Stimulated activated CD8-positive, alpha-beta memory T cell treated with anti-CD3 and anti-CD28 coated beads, Interleukin-4, amount 100 ng/mL, for 1 hour (primary cell): ENCODE measurements at regions not wholly inside any gene's neighbourhood (a gene's known extent, or its start where the extent isn't known, plus 50 kb on each side); places are given as distances from the start of the nearest gene placed in this dataset.
"Not testable (repeated sequence)": the region's sequence is repeated elsewhere in the genome, so short reads cannot be mapped to it uniquely, and the experiment has no call there.

ENCODE experiments used
- DNase-seq, 2 donors: peaks; one replicate each; pipeline ENCODE4 v3.0.0-alpha.2; 2020; ENCODE audit warnings: low read depth in 2 of 2, low spot score in 1 of 2

GRCh38 chr13:81017513-81018152, 676.7 kb upstream of the SPRY2 start:
- DNase-seq, result no peak

- no peak for DNase-seq
Measured at GRCh38 chr13:81012031-81012430, 671.1 kb upstream of the SPRY2 start.

- no peak for DNase-seq
Measured at GRCh38 chr13:81001828-81002385, 661.0 kb upstream of the SPRY2 start.

- DNase-seq, result not testable (repeated sequence)
Measured at GRCh38 chr13:80998603-80999002, 657.7 kb upstream of the SPRY2 start.

GRCh38 chr13:80989747-80990146, 648.8 kb upstream of the SPRY2 start:
- no peak for DNase-seq

GRCh38 chr13:80989241-80989640, 648.3 kb upstream of the SPRY2 start:
- no peak for DNase-seq

GRCh38 chr13:80988391-80989151, 647.6 kb upstream of the SPRY2 start:
- DNase-seq, result no peak

GRCh38 chr13:80979035-80979641, 638.2 kb upstream of the SPRY2 start:
- DNase-seq, result no peak

GRCh38 chr13:80977168-80977567, 636.2 kb upstream of the SPRY2 start:
- DNase-seq, result no peak

GRCh38 chr13:80975903-80976302, 635.0 kb upstream of the SPRY2 start:
- no peak for DNase-seq

- no peak for DNase-seq
Measured at GRCh38 chr13:80973721-80974120, 632.8 kb upstream of the SPRY2 start.

- no peak for DNase-seq
Measured at GRCh38 chr13:80972857-80973478, 632.0 kb upstream of the SPRY2 start.

GRCh38 chr13:80965097-80965496, 624.2 kb upstream of the SPRY2 start:
- no peak for DNase-seq

- DNase-seq, result no peak
Measured at GRCh38 chr13:80962855-80963254, 621.9 kb upstream of the SPRY2 start.

GRCh38 chr13:80962173-80962572, 621.2 kb upstream of the SPRY2 start:
- no peak for DNase-seq

- DNase-seq, result no peak
Measured at GRCh38 chr13:80957019-80957655, 616.2 kb upstream of the SPRY2 start.

GRCh38 chr13:80955501-80955900, 614.6 kb upstream of the SPRY2 start:
- DNase-seq, result no peak

- DNase-seq, result no peak
Measured at GRCh38 chr13:80952158-80952557, 611.2 kb upstream of the SPRY2 start.

GRCh38 chr13:80946008-80946802, 605.3 kb upstream of the SPRY2 start:
- DNase-seq, result no peak

- DNase-seq, result no peak
Measured at GRCh38 chr13:80945328-80945727, 604.4 kb upstream of the SPRY2 start.
